ENCODE measurements at regions not wholly inside any gene's neighbourhood (a gene's known extent, or its start where the extent isn't known, plus 50 kb on each side); places are given as distances from the start of the nearest gene placed in this dataset.

- no peak for DNase-seq (ENCODE audit: low read depth in 2 of 3, low spot score in 2 of 3)
Measured at GRCh38 chr22:48088926-48089536, 1326.6 kb downstream of the TBC1D22A start.

- no peak for DNase-seq (ENCODE audit: low read depth in 2 of 3, low spot score in 2 of 3)
Measured at GRCh38 chr22:48088251-48088650, 1325.8 kb downstream of the TBC1D22A start.

- DNase-seq (ENCODE audit: low read depth in 2 of 3, low spot score in 2 of 3): no peak
Measured at GRCh38 chr22:48085901-48086645, 1323.6 kb downstream of the TBC1D22A start.

GRCh38 chr22:48084729-48085050 is 1322.2 kb downstream of the TBC1D22A start:
- DNase-seq (ENCODE audit: low read depth in 2 of 3, low spot score in 2 of 3): no peak

GRCh38 chr22:48084041-48084728 is 1321.7 kb downstream of the TBC1D22A start:
- no peak for DNase-seq (ENCODE audit: low read depth in 2 of 3, low spot score in 2 of 3)

- DNase-seq (ENCODE audit: low read depth in 2 of 3, low spot score in 2 of 3): no peak
Measured at GRCh38 chr22:48083502-48083901, 1321.1 kb downstream of the TBC1D22A start.

- no peak for DNase-seq (ENCODE audit: low read depth in 2 of 3, low spot score in 2 of 3)
Measured at GRCh38 chr22:48082284-48082683, 1319.8 kb downstream of the TBC1D22A start.

- DNase-seq (ENCODE audit: low read depth in 2 of 3, low spot score in 2 of 3): no peak
Measured at GRCh38 chr22:48081281-48081680, 1318.8 kb downstream of the TBC1D22A start.

- DNase-seq (ENCODE audit: low read depth in 2 of 3, low spot score in 2 of 3): no peak
Measured at GRCh38 chr22:48080316-48081165, 1318.1 kb downstream of the TBC1D22A start.

GRCh38 chr22:48079505-48080290 is 1317.2 kb downstream of the TBC1D22A start:
- DNase-seq (ENCODE audit: low read depth in 2 of 3, low spot score in 2 of 3): no peak

GRCh38 chr22:48078825-48079224 is 1316.4 kb downstream of the TBC1D22A start:
- no peak for DNase-seq (ENCODE audit: low read depth in 2 of 3, low spot score in 2 of 3)

- DNase-seq (ENCODE audit: low read depth in 2 of 3, low spot score in 2 of 3): no peak
Measured at GRCh38 chr22:48077699-48078098, 1315.2 kb downstream of the TBC1D22A start.

- DNase-seq (ENCODE audit: low read depth in 2 of 3, low spot score in 2 of 3): no peak
Measured at GRCh38 chr22:48076008-48076407, 1313.6 kb downstream of the TBC1D22A start.

- DNase-seq (ENCODE audit: low read depth in 2 of 3, low spot score in 2 of 3): no peak
Measured at GRCh38 chr22:48075604-48076003, 1313.2 kb downstream of the TBC1D22A start.

- DNase-seq (ENCODE audit: low read depth in 2 of 3, low spot score in 2 of 3): no peak
Measured at GRCh38 chr22:48072777-48073176, 1310.3 kb downstream of the TBC1D22A start.

- no peak for DNase-seq (ENCODE audit: low read depth in 2 of 3, low spot score in 2 of 3)
Measured at GRCh38 chr22:48071828-48072227, 1309.4 kb downstream of the TBC1D22A start.

GRCh38 chr22:48071305-48071704 is 1308.9 kb downstream of the TBC1D22A start:
- DNase-seq (ENCODE audit: low read depth in 2 of 3, low spot score in 2 of 3): no peak

GRCh38 chr22:48070760-48071159 is 1308.3 kb downstream of the TBC1D22A start:
- no peak for DNase-seq (ENCODE audit: low read depth in 2 of 3, low spot score in 2 of 3)

GRCh38 chr22:48070083-48070482 is 1307.6 kb downstream of the TBC1D22A start:
- no peak for DNase-seq (ENCODE audit: low read depth in 2 of 3, low spot score in 2 of 3)

- DNase-seq (ENCODE audit: low read depth in 2 of 3, low spot score in 2 of 3): no peak
Measured at GRCh38 chr22:48069256-48069655, 1306.8 kb downstream of the TBC1D22A start.

All from activated CD8-positive, alpha-beta memory T cell treated with anti-CD3 and anti-CD28 coated beads for 48 hours (primary cell).